ENCODE measurements at regions not wholly inside any gene's neighbourhood (a gene's known extent, or its start where the extent isn't known, plus 50 kb on each side); places are given as distances from the start of the nearest gene placed in this dataset.

GRCh38 chr4:20590849-20591248 is 109.4 kb upstream of the PACRGL start:
- TF ChIP-seq CTCF (IDR thresholded peaks at IDR 0.05; ENCODE audit: poor library complexity, severe bottlenecking): no peak
- no peaks in the 10 kb centered on the region for H3K9me3 ChIP-seq (ENCODE audit: severe bottlenecking)
- no peaks in the 10 kb centered on the region for H3K27me3 ChIP-seq (ENCODE audit: insufficient read depth, poor library complexity, severe bottlenecking)
- no peak overlapping the region for H3K4me3 ChIP-seq (ENCODE audit: severe bottlenecking)
- no peaks in the 10 kb centered on the region for H3K36me3 ChIP-seq (ENCODE audit: low read depth)
- ATAC-seq (ENCODE audit: low read depth): no peak
- no peak for DNase-seq (ENCODE audit: low spot score)
- H3K4me1 ChIP-seq (ENCODE audit: insufficient read depth, poor library complexity, severe bottlenecking): no peaks in the 10 kb centered on the region
- no peak overlapping the region for H3K27ac ChIP-seq (ENCODE audit: poor library complexity, severe bottlenecking)

GRCh38 chr4:20591571-20591970 is 108.7 kb upstream of the PACRGL start:
- Histone ChIP-seq H3K4me1 (ENCODE audit: insufficient read depth, poor library complexity, severe bottlenecking) (no peaks in the 10 kb centered on the region), H3K27ac (ENCODE audit: poor library complexity, severe bottlenecking) (no peak overlapping the region), H3K9me3 (ENCODE audit: severe bottlenecking) (no peaks in the 10 kb centered on the region), H3K27me3 (ENCODE audit: insufficient read depth, poor library complexity, severe bottlenecking) (no peaks in the 10 kb centered on the region), H3K36me3 (ENCODE audit: low read depth) (no peaks in the 10 kb centered on the region), H3K4me3 (ENCODE audit: severe bottlenecking) (no peak overlapping the region)
- TF ChIP-seq CTCF (IDR thresholded peaks at IDR 0.05; ENCODE audit: poor library complexity, severe bottlenecking): no peak
- DNase-seq (ENCODE audit: low spot score) (no peak), ATAC-seq (ENCODE audit: low read depth) (no peak)

- no peak for TF ChIP-seq CTCF (IDR thresholded peaks at IDR 0.05; ENCODE audit: poor library complexity, severe bottlenecking)
- no peak for DNase-seq (ENCODE audit: low spot score)
- Histone ChIP-seq H3K36me3 (ENCODE audit: low read depth) (no peaks in the 10 kb centered on the region), H3K4me1 (ENCODE audit: insufficient read depth, poor library complexity, severe bottlenecking) (no peaks in the 10 kb centered on the region), H3K9me3 (ENCODE audit: severe bottlenecking) (no peaks in the 10 kb centered on the region), H3K27me3 (ENCODE audit: insufficient read depth, poor library complexity, severe bottlenecking) (no peaks in the 10 kb centered on the region), H3K27ac (ENCODE audit: poor library complexity, severe bottlenecking) (no peak overlapping the region), H3K4me3 (ENCODE audit: severe bottlenecking) (no peak overlapping the region)
- ATAC-seq (ENCODE audit: low read depth): no peak
These were observed 108.2 kb upstream of the PACRGL start for GRCh38 chr4:20592013-20592412.

- ATAC-seq (ENCODE audit: low read depth) (no peak), DNase-seq (ENCODE audit: low spot score) (no peak)
- Histone ChIP-seq H3K27ac (ENCODE audit: poor library complexity, severe bottlenecking) (no peak overlapping the region), H3K9me3 (ENCODE audit: severe bottlenecking) (no peaks in the 10 kb centered on the region), H3K27me3 (ENCODE audit: insufficient read depth, poor library complexity, severe bottlenecking) (no peaks in the 10 kb centered on the region), H3K4me1 (ENCODE audit: insufficient read depth, poor library complexity, severe bottlenecking) (no peaks in the 10 kb centered on the region), H3K36me3 (ENCODE audit: low read depth) (no peaks in the 10 kb centered on the region), H3K4me3 (ENCODE audit: severe bottlenecking) (no peak overlapping the region)
- TF ChIP-seq CTCF (IDR thresholded peaks at IDR 0.05; ENCODE audit: poor library complexity, severe bottlenecking): no peak
These were observed 107.6 kb upstream of the PACRGL start for GRCh38 chr4:20592663-20593062.

GRCh38 chr4:20598626-20599025 is 101.6 kb upstream of the PACRGL start:
- H3K27ac ChIP-seq (ENCODE audit: poor library complexity, severe bottlenecking): no peak overlapping the region
- no peaks in the 10 kb centered on the region for H3K9me3 ChIP-seq (ENCODE audit: severe bottlenecking)
- ATAC-seq (ENCODE audit: low read depth) (no peak), DNase-seq (ENCODE audit: low spot score) (no peak)
- no peaks in the 10 kb centered on the region for H3K27me3 ChIP-seq (ENCODE audit: insufficient read depth, poor library complexity, severe bottlenecking)
- H3K36me3 ChIP-seq (ENCODE audit: low read depth): no peaks in the 10 kb centered on the region
- H3K4me1 ChIP-seq (ENCODE audit: insufficient read depth, poor library complexity, severe bottlenecking): peaks cover 3% of the 10 kb centered on the region
- no peak overlapping the region for H3K4me3 ChIP-seq (ENCODE audit: severe bottlenecking)
- TF ChIP-seq CTCF (IDR thresholded peaks at IDR 0.05; ENCODE audit: poor library complexity, severe bottlenecking): no peak

All from RWPE2 (cell line).